ENCODE measurements at regions not wholly inside any gene's neighbourhood (a gene's known extent, or its start where the extent isn't known, plus 50 kb on each side); places are given as distances from the start of the nearest gene placed in this dataset.

DNA sequence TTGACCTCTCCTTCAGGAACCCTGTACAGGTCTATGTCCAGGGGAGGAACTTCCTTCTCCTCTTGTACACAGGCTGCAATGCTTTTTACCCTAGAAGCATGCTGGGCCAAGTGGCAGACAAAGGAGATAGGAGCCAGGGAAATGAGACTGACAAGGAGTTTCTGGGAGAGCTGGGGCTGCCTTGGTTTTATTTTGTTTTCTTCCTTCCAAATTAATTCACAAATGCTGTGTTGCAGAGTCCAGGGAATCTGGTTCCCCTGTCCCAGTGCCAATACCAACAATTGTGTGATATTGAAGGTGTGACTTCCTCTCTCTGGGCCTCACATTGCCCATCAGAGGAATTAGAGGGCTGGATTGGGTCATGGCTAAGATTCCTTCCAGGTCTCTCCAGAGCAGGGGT is 224.8 kb upstream of the PPP2R3A start:
- no peak for TF ChIP-seq POLR2A (IDR thresholded peaks at IDR 0.05)
- no peak for TF ChIP-seq CTCF (IDR thresholded peaks at IDR 0.05)
